Kidney capillary endothelial cell (primary cell): ENCODE measurements at regions not wholly inside any gene's neighbourhood (a gene's known extent, or its start where the extent isn't known, plus 50 kb on each side); places are given as distances from the start of the nearest gene placed in this dataset.
"Not testable (repeated sequence)": the region's sequence is repeated elsewhere in the genome, so short reads cannot be mapped to it uniquely, and the experiment has no call there.

ENCODE experiments used
- DNase-seq: peaks from one replicate; pipeline ENCODE4 v3.0.0-alpha.2; 2018; ENCODE audit warnings: low spot score

DNA sequence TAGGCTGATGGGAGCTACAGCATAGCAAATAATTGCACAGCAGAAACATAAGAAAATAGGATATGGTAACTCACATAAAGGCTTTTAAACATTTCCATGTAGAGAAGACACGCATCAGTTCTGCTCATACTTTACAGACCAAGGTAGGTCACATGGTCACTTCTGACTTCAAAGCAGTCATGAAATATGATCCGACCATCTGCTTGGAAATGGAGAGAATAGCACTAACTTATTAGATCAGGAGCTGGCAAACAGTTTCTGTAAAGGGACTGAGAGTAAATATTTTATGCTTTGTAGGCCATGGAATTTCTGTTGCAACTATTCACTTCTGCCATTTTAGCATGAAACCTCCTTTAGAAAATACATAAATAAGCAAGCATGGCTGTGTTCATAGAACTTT lies 936.6 kb upstream of the FANCL start:
- DNase-seq: no peak

DNA sequence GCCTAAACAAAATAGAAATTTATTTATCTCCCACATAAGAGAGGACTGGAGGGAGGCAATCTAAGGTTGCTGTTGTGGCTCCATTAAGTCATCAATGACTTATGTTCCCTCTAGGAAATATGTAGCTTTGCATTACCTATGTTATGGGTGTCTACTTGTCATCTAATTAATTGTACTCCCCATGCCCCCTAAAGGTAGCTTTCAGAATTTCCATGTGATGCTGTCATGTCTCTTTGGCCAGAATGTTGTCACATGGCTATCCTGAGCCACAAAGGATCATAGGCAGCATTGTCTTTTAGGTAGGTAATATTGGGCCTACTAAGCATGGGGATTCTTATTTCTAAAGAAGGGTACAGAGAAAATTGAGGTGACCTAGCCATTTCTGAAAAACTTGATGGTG lies 935.6 kb upstream of the FANCL start:
- no peak for DNase-seq

DNA sequence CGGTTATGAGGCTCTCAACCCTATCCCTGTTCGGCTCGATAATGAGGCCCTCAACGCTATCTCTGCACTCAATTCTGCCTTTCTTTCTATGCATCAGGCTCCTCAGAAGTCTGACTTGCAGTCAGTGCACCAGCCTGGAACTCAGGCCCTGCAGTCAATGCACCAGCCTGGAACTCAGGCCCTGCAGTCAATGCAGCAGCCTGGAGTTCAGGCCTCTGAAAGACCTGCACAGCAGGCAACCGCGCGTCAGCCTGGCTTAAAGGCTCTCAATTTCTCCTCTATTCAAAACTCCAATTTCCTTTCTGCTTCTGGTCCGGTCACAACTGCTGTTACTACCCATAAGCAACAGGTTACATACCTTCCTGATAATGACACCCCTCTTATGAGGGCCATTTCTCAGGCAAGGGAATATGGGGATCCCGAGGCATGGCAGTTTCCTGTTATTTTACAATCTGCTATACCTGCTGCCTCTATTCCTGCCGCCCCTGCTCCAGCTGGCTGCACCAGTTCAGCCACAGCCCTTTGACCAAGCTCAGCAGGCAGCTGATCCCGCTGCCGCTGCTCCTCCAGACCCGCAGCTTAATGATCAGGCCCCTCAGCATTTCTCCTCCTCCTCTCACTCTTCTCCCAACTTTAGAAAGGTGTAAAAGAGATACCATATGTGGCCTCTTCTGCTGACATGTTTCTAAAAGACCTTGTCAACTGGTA lies 933.6 kb upstream of the FANCL start:
- no peak for DNase-seq

DNA sequence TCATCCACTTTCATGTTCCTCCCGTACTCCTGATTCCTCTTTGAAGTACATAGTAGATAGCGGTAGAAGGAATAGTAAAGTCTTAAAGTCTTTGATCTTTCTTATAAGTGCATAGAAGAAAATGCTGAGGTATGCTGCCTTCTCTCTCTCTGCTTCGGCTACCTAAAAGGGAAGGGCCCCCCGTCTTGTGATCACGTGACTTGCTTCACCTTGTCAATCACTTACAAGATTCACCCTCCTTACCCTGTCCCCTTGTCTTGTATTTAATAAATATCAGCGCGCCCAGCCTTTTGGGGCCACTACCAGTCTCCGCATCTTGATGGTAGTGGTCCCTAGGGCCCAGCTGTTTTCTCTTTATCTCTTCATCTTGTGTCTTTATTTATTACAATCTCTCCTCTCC lies 932.2 kb upstream of the FANCL start:
- DNase-seq: no peak

DNA sequence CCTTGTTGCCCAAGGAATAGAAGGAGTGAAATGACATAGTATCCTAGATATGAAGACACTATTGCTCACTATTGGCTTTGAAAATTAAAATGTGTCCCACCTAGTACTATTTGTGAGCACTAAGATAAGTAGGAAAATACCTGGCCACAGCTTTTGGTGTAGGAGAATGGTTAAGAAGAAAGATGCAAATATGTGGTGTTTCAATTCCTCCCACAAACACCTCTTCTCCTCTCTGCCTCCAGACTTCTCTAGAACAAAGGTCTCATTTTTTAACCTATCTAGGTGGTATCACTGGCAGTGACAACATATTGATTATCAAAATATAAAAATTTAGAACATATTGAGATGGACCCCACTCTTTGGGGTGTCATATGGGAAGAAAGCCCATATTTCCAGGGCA lies 929.9 kb upstream of the FANCL start:
- DNase-seq: no peak

DNA sequence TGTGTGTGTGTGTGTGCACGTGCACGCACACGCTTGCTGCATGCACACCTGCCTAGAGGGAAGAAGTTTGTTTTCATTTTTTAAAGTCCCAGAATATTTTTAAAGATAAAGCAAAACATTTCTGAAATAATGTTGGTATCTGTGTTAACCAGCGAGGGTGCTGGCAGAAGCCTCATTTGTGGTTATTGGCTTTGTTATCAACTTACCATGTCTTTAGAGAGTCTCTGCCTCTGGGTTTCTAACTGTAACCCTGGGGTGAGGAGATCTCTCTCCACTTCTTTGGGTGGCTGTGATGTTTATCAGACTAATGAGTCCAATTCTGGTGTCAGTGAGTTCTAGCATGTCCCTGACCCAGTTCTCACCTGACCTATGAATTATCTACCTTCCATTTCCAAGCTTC lies 927.6 kb upstream of the FANCL start:
- DNase-seq: no peak

DNA sequence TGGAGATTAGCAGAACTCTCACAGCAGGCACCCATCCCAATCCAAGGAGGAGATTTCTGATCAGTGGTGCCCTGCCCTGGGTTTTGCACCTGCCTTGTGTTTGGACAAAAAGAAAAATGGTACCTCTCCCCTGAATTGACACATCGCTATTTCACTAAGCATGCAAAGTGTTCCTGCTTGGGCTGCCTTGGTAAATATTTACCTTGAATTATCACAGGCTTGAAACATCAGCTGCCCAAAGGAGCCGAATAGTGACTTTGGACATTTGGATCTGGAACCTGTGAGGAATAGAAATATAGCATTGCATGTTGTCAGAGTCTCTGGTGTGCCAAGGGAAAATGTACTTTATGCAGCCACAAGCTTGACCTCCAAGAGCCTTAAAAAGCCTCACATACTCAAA lies 926.4 kb upstream of the FANCL start:
- DNase-seq: no peak

DNA sequence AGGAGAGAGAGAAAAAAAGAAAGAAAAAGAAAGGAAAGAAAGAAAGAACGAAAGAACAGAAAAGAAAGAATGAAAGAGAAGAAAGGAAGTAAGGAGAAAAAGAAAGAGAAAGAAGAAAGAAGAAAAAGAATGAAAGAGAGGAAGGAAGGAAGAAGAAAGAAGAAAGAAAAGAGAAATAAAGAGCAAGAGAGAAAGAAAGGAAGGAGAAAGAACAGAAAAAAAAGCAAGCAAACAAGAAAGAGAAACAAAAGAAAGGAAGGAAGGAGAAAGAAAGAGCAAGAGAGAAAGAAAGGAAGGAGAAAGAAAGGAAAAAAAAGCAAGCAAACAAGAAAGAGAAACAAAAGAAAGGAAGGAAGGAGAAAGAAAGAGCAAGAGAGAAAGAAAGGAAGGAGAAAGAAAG lies 916.8 kb upstream of the FANCL start:
- not testable (repeated sequence) for DNase-seq

DNA sequence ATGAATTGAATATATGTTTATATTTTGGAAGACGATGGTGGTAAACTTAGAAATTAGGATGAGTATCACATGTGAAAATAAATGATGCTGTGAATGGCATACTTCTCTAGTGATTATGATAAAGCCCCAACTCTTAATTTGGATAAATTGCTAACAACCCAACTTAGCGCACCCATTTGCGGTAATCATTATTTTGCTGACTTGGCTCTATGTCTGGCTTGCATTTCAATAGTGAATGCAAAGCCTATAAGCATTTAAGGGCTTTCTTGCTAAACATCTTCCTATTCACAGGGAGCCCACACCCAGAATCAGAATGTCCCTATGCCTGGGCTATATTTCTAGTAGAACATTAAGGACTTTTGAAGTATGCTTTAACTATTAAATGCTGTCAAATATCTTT lies 910.7 kb upstream of the FANCL start:
- no peak for DNase-seq

DNA sequence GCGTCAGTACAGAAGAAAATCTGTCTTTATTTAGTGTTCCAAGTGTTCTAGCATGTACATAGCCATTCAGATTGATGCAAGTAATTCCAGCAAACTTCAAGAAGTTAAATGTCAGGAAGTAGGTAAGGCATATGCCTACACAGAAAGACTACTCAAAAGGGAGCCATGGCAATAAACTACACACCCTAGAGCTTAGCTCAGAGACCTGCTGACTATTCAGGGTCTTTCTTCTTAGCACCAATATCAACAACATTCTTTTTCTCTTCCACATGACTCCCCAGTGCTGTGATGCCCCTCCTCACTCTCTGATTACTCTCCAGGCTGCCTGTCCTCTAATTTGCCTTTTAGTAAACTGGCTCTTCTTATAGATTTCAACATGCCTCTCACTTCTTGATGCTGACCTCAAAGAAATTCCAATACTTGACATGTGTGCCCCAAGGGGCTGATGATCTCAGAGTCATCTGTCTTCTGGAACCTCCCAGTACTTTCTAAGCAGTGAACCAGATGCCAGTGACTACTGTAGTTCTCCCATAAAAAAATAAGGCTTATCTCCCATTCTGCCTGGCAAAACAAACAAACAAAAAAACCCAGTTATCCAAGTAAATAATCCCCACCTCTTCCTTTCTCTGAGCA lies 909.2 kb upstream of the FANCL start:
- DNase-seq: no peak

DNA sequence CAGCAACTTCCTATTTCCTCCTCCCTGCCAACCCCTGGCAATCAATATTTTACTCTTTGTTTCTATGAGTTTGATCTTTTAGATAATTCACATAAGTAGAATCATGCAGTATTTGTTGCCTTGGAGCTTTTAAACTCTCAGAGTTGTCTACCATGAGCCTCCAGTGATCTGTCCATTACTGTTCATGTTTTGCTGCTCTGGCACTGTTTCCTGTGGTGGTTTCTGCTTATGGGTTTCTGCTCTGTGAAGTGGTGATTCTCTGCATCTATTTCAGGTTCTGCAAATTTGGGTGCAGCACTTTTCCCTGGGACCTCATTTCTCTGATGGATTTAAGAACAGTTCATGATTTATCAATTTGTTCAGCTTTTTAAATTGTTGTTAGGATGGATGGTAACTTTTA lies 908.1 kb upstream of the FANCL start:
- DNase-seq: no peak

DNA sequence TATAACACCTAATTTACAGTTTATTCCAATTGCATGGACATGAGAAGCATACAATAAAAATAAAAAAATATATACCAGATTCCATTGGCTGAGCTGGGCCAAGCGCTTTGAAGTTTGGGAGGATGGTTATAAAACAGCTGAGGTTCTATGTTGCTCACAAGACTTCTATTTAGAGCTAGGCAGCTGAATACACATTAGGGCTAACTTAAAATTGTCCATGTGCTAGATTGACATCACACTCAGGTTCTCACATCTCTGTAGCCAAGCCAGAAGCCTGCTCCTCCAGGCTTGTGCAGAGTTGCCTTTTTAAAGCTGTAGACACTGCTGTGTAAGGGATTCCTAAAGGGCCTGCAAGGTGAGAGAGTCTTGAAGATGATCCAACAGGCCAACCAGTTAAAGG lies 871.1 kb upstream of the FANCL start:
- no peak for DNase-seq

DNA sequence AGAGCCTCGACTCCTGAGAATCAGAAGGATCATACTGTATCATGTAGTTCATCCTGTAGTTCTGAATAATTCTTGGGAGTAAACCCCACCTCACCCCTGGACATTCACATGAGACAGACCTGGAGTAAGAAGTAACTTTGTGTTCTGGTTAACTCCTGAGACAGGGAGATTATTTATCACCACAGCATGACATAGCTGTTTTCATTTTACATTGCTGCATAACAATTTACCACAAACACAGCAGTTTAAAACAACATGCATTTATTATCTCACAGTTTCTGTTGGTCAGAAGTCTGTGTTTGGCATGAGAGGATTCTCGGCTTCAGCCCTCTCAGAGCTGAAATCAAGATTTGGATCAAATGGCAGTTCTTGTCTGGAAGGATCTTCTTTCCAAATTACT lies 855.8 kb upstream of the FANCL start:
- no peak for DNase-seq

DNA sequence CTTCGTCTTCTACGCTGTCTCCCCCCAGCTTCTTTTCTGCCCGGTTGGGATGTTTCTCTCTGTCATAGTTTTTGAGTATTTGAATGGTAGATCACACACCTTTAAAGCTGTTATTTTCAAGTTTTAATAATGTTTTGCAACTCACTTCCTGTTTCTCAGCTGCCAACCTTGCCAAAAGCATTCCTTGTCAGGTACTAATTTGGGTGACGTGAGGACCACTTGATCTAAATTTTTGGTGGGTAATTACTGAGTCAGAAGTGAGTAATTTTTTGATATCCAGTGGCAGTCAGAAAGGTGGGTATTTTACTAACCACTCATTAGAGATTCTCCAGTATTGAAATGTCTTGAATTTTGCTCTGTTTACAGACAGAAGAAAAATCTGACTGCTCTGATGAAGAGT lies 852.4 kb upstream of the FANCL start:
- DNase-seq: no peak

DNA sequence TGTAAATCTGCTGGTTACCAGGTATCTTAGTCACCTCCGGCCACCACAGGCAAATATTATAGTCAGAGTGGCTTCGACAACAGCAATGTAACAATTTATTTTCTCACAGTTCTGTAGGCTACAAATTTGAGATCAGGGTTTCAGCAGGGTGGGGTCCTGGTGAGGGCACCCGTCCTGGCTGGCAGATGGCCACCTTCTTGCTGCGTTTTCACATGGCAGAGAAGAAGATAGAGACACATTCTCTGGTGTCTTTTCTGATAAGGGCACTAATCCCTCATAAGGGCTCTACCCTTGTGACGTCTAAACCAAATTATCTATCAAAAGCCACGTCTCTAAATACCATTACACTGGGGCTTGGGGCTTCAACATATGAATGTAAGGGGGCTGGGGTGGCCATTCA lies 843.2 kb upstream of the FANCL start:
- no peak for DNase-seq

DNA sequence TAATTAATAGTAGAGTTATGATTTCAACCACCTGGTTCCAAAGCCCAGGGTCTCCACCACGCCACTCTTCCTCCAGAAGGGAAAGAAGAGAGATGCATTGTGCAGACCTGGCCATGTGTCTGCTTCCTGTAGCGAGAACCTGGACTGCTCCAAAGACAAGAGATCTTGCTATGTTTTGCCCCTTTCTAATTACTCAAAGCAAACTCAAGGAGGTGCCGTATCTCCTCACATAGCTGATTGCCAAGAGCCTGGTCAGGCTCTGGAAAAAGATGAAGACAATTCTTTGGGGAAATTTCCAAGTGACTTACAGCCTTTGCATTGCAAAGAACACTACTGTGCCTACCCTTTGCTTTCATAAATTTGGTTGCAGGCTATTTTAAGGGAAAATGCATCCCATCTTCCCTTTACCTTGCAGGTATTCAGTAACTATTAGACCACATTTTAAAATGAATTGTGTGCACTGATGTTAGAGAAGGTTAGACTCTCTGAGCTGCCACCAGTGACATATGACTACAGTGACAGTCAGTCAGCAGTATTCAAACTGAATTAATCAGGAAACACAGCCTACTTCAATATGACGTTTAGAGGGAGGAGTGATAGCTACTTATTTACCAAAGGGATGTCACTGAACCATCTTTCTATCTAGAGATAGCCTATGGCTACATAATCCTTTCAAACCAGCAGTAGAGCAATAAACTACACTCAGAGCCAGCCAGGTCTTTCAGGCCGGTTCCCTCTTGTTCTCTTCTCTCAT lies 842.1 kb upstream of the FANCL start:
- no peak for DNase-seq

DNA sequence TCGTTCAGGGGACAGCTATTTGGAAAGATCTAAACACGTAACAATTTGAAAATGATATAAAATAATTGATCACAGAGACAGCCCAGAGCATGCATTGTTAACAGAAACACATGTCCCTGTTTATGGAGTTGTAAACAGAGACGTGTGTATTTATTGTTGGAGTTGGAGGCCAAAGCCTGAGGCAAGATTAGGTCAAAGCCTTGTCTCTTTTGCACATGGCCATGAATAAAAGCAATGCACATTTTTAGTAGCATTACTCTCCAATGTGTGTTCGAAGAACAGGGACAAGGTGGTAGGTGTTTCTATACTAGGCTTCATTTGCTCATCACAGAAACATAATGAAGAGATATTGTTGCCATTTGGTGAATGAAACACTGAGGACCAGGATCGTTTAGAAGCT lies 841.5 kb upstream of the FANCL start:
- no peak for DNase-seq

DNA sequence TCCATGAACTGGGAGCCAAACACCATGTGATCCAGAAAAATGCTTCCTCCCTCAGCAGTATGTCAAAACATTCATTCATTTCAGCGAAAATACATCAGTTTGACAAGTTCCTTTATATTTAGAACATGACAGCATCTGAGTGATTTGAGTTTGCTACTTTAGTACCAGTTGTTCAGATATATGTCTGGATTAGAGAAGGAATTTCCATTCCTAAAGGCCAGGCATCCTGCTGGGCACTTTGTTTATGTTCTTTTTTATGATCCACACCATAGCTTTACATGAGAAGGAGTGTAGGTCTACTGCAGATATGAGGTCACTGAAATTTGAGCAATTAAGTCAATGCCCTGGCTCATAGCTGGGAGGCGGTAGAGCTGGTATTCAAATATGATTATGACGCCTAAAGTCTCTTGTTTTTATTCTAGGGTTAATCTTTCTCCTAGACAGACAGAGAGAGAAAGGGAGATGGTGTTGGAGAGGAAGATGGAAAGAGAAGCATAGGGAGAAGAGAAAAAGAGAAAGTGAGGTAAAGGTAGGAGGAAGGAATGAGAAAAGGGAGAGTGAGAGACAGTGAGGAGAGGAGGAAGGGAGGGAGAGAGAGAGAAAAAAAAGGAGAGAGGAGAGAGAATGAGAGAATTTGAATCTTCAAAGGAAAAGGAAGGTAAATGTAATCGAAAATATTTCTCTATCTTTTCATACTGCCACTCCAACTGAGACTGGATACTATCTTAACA lies 839.5 kb upstream of the FANCL start:
- no peak for DNase-seq

DNA sequence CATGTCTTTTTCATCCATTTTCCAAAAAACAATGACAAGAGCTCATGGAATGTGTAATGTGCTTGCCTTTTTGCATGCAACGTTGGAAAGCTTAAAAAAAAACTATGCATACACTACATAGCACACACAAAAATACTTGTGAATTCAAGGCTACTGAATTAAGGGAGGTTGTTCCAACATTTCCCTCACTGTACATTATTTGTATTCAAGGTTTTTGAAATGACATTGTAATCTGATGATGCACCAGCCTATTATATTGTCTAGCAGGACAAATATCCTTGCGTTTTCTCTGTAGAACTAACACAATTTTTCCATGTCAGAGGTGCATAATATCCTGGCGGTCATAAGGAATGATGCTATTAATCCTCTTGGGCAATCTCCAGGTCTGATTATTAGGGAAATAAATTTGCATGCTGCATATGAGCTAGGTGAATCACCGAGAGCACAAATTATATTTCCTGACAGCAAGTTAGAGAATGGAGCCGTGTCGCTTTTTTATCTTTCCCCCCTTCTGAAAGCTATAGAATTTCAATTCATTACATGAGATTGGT lies 836.9 kb upstream of the FANCL start:
- no peak for DNase-seq

DNA sequence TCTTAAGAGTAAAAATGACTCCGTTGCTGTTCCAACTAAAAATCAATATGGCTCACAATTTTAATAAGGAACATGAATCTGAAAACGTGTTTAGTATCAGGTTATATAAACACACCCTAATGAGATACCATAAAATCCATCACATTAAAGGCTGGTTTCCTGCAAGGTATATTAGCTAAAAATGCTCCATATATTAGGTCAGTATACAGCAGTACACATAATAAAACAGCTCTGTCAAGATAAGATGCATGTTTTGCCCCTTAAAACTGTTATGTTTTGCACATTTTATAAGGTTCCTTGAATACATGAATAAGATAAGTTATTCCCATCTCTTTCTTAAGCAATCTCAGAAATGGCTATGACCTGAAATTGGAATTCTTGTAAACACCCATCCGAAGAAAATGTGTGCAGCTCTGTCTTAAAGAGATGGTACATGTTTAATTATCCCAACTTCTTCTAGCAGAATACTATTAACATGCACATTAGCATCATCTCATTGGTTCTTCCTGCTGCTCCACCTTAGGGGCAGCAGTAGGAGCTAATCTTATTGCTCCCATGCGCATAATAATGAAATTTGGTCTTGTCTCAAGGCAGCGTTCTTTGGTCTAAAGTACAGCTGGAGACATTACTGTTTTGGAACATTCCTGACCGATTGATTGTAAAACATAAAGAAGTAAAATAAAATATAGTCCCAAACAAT lies 836.1 kb upstream of the FANCL start:
- DNase-seq: no peak

DNA sequence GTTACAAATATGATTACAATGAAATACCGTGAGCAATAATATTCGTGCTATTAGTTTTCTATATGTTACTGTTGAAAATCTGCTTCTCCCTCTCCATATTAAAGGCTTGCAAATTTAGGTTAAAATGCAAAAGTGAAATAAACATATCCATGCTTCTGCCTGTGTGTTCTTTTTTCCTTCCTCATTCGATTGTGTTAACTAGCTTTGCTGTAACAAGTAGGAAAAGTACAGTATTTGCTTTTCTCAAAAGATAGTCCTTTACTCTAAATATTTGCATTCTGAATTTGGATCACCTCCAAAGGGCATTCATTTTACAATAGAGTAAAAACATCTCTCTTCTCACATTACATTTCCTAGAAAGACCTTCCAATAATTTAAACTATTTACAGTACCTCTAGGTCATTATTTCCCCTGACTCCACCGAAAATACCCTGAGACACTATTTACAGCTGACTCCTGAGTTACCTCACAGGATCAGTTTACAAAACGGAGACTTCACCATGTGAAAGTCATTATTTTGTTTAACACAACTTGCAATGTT lies 835.0 kb upstream of the FANCL start:
- DNase-seq: no peak

DNA sequence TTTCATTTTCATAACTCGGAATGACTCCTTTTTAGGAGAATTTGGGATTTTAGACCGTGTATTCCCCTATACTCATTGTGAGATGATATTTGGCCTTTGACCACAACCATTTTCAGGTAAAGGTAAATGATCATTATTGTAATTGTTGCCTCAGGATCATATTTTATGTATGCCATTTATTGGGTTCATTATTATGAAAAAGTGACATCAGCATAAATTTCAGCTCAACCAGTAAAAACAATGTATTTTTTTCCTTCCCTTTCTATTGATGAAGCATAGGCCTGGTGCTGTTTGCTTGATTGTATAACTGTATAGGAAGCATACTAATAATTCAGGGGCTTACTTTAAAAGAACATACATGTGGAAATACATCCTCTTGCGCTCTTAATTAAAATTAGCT lies 832.9 kb upstream of the FANCL start:
- DNase-seq: no peak
